MM.1S (cell line): ENCODE measurements at regions not wholly inside any gene's neighbourhood (a gene's known extent, or its start where the extent isn't known, plus 50 kb on each side); places are given as distances from the start of the nearest gene placed in this dataset.

Source experiments
- DNase-seq: peaks from one replicate; pipeline ENCODE4 v3.0.0-alpha.2; 2015
- H2AFZ ChIP-seq: fragments of 300-600 bp; sonication (generic); 2 replicates; pipeline ENCODE4 v1.6.0; 2016; ENCODE audit warnings: antibody characterized with exemption, low read length
- H3F3A ChIP-seq: fragments of 300-600 bp; sonication (generic); 2 replicates; pipeline ENCODE4 v1.6.1; 2016; ENCODE audit warnings: mild to moderate bottlenecking, antibody characterized with exemption, low read length, moderate library complexity, mixed read lengths; ENCODE audit not compliant: insufficient read depth
- H3K27ac ChIP-seq: fragments of 300-600 bp; sonication (generic); 2 replicates; pipeline ENCODE4 v1.5.1; 2016; ENCODE audit warnings: mild to moderate bottlenecking, low read length
- H3K27me3 ChIP-seq: fragments of 300-600 bp; sonication (generic); replicated peaks from 2 replicates; pipeline ENCODE4 v1.6.0; 2016; ENCODE audit warnings: low read length; ENCODE audit not compliant: insufficient read depth
- H3K36me3 ChIP-seq: fragments of 300-600 bp; sonication (generic); replicated peaks from 2 replicates; pipeline ENCODE4 v1.6.1; 2016; ENCODE audit warnings: mild to moderate bottlenecking, low read length, mixed read lengths; ENCODE audit not compliant: insufficient read depth
- H3K4me1 ChIP-seq: fragments of 300-600 bp; sonication (generic); 2 replicates; pipeline ENCODE4 v1.6.1; 2016; ENCODE audit warnings: low read length, mixed read lengths
- H3K4me2 ChIP-seq: fragments of 300-600 bp; sonication (generic); 2 replicates; pipeline ENCODE4 v1.6.0; 2016; ENCODE audit warnings: low read depth, low read length
- H3K4me3 ChIP-seq: fragments of 300-600 bp; sonication (generic); 2 replicates; pipeline ENCODE4 v1.5.1; 2016; ENCODE audit warnings: low read length, mixed read lengths
- H3K79me2 ChIP-seq: fragments of 300-600 bp; sonication (generic); 2 replicates; pipeline ENCODE4 v1.6.1; 2016; ENCODE audit warnings: mixed run types, low read length, mixed read lengths
- H3K9ac ChIP-seq: fragments of 300-600 bp; sonication (generic); 2 replicates; pipeline ENCODE4 v1.6.1; 2016; ENCODE audit warnings: low read length, mixed read lengths
- H3K9me2 ChIP-seq: fragments of 300-600 bp; sonication (generic); replicated peaks from 2 replicates; pipeline ENCODE4 v1.6.1; 2016; ENCODE audit warnings: mild to moderate bottlenecking, low read length, mixed read lengths; ENCODE audit not compliant: insufficient read depth
- H3K9me3 ChIP-seq: fragments of 300-600 bp; sonication (generic); replicated peaks from 2 replicates; pipeline ENCODE4 v1.6.1; 2016; ENCODE audit warnings: mild to moderate bottlenecking, low read length, mixed read lengths; ENCODE audit not compliant: insufficient read depth
- H4K20me1 ChIP-seq: fragments of 300-600 bp; sonication (generic); 2 replicates; pipeline ENCODE4 v1.6.1; 2016; ENCODE audit warnings: mild to moderate bottlenecking, low read length, moderate library complexity, mixed read lengths; ENCODE audit not compliant: insufficient read depth
- EZH2 ChIP-seq: fragments of 300-600 bp; sonication (generic); optimal IDR thresholded peaks from 2 replicates; pipeline ENCODE3; 2017; ENCODE audit warnings: low read depth, mild to moderate bottlenecking, antibody characterized with exemption, low read length, mixed read lengths
- EZH2phosphoT487 ChIP-seq: fragments of 300-600 bp; sonication (generic); IDR thresholded peaks from 2 replicates; pipeline ENCODE4 v1.6.1; 2018; ENCODE audit warnings: antibody characterized with exemption, low read length
- TF ChIP-seq, protein P1 (sequence below): fragments of 300-600 bp; sonication (generic); IDR thresholded peaks from 2 replicates; pipeline ENCODE4 v1.5.1; 2016; ENCODE audit warnings: antibody characterized with exemption, low read length, mixed read lengths

DNA sequence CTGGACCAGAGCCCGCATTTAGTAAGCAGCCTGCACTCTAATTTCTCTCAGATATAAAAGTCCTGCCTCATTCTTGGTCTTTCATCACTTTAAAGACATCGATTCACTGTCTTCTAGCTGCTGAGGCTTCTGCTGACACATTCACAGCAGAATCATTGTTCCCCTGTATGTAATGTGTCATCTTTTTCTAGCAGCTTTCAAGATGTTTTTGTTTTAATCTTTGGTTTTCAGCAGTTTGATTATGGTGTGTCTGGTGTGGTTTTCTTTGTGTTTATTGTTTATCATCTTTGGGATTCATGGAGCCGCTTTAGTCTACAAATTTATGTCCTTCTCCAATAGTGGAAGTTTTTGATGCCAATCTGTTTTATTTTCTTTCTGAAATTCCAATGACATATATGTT, 157.3 kb upstream of the STMND1 start:
- no peak overlapping the region for H2AFZ ChIP-seq
- no peaks in the 10 kb centered on the region for H3K27me3 ChIP-seq
- DNase-seq: no peak
- TF ChIP-seq EZH2phosphoT487 (no peak), EZH2 (no peak)
- TF ChIP-seq, protein P1, sequence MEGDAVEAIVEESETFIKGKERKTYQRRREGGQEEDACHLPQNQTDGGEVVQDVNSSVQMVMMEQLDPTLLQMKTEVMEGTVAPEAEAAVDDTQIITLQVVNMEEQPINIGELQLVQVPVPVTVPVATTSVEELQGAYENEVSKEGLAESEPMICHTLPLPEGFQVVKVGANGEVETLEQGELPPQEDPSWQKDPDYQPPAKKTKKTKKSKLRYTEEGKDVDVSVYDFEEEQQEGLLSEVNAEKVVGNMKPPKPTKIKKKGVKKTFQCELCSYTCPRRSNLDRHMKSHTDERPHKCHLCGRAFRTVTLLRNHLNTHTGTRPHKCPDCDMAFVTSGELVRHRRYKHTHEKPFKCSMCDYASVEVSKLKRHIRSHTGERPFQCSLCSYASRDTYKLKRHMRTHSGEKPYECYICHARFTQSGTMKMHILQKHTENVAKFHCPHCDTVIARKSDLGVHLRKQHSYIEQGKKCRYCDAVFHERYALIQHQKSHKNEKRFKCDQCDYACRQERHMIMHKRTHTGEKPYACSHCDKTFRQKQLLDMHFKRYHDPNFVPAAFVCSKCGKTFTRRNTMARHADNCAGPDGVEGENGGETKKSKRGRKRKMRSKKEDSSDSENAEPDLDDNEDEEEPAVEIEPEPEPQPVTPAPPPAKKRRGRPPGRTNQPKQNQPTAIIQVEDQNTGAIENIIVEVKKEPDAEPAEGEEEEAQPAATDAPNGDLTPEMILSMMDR: no peak
- no peaks in the 10 kb centered on the region for H3K36me3 ChIP-seq
- no peak overlapping the region for H3K27ac ChIP-seq
- H3K9ac ChIP-seq: no peak overlapping the region
- H3K4me2 ChIP-seq: no peak overlapping the region
- no peaks in the 10 kb centered on the region for H3K9me2 ChIP-seq
- H4K20me1 ChIP-seq: no peaks in the 10 kb centered on the region
- H3K79me2 ChIP-seq: no peaks in the 10 kb centered on the region
- H3K4me1 ChIP-seq: no peaks in the 10 kb centered on the region
- no peaks in the 10 kb centered on the region for H3F3A ChIP-seq
- H3K4me3 ChIP-seq: no peak overlapping the region
- no peaks in the 10 kb centered on the region for H3K9me3 ChIP-seq

DNA sequence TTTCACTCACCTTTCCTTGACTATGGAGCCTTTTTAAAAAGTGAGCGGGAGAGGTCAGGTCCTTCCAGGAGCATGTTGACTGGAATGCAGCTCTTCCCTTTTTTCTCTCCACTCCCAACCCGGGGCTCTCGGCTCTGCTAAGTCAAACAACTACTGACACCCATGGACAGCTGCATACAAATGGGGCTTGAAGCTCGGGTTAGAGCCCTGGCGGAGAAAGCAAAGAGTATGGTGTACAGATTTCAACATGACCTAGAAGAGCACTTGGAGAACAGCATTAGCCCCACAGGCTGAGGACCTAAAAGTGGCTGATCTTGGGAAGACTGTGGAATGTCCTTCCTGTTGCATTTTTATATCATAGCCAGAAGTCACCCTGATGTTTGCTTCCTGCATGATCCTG, 162.0 kb upstream of the STMND1 start:
- Histone ChIP-seq H3K4me2 (no peak overlapping the region), H3K79me2 (no peaks in the 10 kb centered on the region), H3K9me2 (no peaks in the 10 kb centered on the region), H3K27me3 (no peaks in the 10 kb centered on the region), H3K4me3 (no peak overlapping the region), H3K9ac (no peak overlapping the region), H3K4me1 (no peaks in the 10 kb centered on the region), H3K36me3 (no peaks in the 10 kb centered on the region), H2AFZ (no peak overlapping the region), H3K27ac (no peak overlapping the region), H3F3A (no peaks in the 10 kb centered on the region), H3K9me3 (no peaks in the 10 kb centered on the region), H4K20me1 (no peaks in the 10 kb centered on the region)
- no peak for DNase-seq
- TF ChIP-seq EZH2phosphoT487 (no peak), EZH2 (no peak)
- TF ChIP-seq, protein P1: no peak

DNA sequence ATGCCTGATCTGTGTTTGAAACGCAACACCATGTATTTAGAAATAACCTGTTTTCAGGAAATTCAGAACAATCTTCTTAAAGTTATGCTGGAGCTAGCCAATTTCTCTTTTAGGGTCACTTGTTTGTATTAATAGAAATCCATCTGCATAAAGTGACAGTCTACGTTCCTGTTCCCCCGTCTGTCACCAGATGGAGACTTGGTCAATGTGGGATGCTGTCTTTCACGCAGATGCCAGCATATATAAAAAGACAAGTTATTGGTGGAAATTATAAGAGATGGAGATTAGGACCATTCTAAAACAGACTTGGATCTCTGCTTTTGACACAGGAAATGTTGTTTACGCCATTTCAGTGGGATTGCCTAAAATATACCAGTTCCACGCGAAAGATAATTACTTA, 162.5 kb upstream of the STMND1 start:
- Histone ChIP-seq H3K9me2 (no peaks in the 10 kb centered on the region), H3K9me3 (no peaks in the 10 kb centered on the region), H3K27ac (no peak overlapping the region), H3K36me3 (no peaks in the 10 kb centered on the region), H3K4me2 (no peak overlapping the region), H3K9ac (no peak overlapping the region), H3K27me3 (no peaks in the 10 kb centered on the region), H2AFZ (no peak overlapping the region), H3K4me3 (no peak overlapping the region), H3K4me1 (no peaks in the 10 kb centered on the region), H3F3A (no peaks in the 10 kb centered on the region), H3K79me2 (no peaks in the 10 kb centered on the region), H4K20me1 (no peaks in the 10 kb centered on the region)
- TF ChIP-seq EZH2 (no peak), EZH2phosphoT487 (no peak)
- TF ChIP-seq, protein P1: no peak
- no peak for DNase-seq

DNA sequence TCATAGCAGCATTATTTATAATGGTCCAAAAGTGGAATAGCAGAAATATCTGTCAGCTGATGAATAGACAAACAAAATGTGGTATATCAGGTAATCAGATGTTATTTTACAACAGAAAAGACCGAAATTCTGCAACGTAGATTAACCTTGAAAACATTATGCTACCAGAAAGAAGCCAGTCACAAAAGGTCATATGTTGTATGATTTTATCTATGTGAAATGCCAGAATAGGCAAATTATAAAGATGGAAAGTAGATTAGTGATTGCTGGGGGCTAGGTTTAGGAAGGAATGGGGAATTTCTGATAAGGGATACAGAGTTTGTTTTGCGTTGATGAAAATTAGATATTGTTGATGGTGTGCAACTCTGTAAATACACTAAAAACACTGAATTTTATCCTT, 165.0 kb upstream of the STMND1 start:
- no peak overlapping the region for H3K4me2 ChIP-seq
- no peaks in the 10 kb centered on the region for H4K20me1 ChIP-seq
- no peak overlapping the region for H3K4me3 ChIP-seq
- no peaks in the 10 kb centered on the region for H3K9me3 ChIP-seq
- H3F3A ChIP-seq: no peaks in the 10 kb centered on the region
- no peak overlapping the region for H3K27ac ChIP-seq
- no peaks in the 10 kb centered on the region for H3K27me3 ChIP-seq
- no peak overlapping the region for H2AFZ ChIP-seq
- TF ChIP-seq, protein P1: no peak
- TF ChIP-seq EZH2: no peak
- no peak for TF ChIP-seq EZH2phosphoT487
- H3K9me2 ChIP-seq: no peaks in the 10 kb centered on the region
- H3K79me2 ChIP-seq: no peaks in the 10 kb centered on the region
- H3K36me3 ChIP-seq: no peaks in the 10 kb centered on the region
- H3K4me1 ChIP-seq: no peaks in the 10 kb centered on the region
- DNase-seq: no peak
- no peak overlapping the region for H3K9ac ChIP-seq
